Stimulated activated CD4-positive, alpha-beta T cell treated with anti-CD3 and anti-CD28 coated beads, Interleukin-12 subunit alpha, Interleukin-12 subunit beta, amount 100 ng/mL, for 24 hours (primary cell): ENCODE measurements at regions not wholly inside any gene's neighbourhood (a gene's known extent, or its start where the extent isn't known, plus 50 kb on each side); places are given as distances from the start of the nearest gene placed in this dataset.
"Not testable (repeated sequence)": the region's sequence is repeated elsewhere in the genome, so short reads cannot be mapped to it uniquely, and the experiment has no call there.

ENCODE experiments used
- DNase-seq, 2 experiments: peaks; one replicate each; pipeline ENCODE4 v3.0.0-alpha.2; 2020; ENCODE audit warnings: low read depth in 2 of 2

DNA sequence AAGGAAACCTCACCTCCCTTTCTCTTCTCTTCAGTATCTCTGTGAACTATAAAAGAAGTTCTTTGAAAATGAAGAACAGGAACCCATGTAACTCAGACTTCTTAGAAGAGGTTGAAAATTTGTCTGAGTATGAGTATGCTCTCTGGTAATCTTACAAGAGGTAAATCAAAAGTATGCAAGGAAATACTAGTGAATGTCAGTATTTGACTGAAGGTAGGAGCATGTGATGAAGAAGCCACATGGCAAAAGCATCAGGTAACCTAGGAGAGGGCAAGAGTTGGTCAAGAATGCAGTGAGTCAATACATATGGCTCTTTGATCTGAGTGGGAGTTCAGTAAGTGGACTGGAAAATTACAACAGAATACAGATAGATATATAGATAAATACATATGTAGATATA is 133.0 kb upstream of the NECTIN3 start:
- DNase-seq, result no peak

GRCh38 chr3:110940055-110940454 is 131.6 kb upstream of the NECTIN3 start:
- no peak for DNase-seq

DNA sequence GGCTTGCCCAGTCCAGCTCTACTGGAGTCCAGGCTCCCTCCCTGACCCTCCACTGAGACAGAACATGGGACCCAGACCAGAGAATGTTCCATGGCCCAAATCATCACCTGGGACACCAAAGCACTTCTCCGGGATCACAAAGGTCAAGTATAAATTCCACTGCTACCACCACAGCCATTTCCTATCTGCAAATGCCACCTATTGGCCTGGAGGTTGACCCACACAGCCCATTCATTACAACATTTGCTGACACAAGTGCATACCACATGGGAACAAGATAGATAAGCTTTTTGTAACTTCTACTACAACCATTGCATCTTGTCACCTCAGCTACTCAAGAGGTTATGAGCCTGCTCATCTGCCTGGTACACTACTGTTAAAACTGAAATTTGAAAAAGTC is 126.8 kb upstream of the NECTIN3 start:
- DNase-seq, result no peak

GRCh38 chr3:110946810-110947209 is 124.8 kb upstream of the NECTIN3 start:
- DNase-seq, result no peak

DNA sequence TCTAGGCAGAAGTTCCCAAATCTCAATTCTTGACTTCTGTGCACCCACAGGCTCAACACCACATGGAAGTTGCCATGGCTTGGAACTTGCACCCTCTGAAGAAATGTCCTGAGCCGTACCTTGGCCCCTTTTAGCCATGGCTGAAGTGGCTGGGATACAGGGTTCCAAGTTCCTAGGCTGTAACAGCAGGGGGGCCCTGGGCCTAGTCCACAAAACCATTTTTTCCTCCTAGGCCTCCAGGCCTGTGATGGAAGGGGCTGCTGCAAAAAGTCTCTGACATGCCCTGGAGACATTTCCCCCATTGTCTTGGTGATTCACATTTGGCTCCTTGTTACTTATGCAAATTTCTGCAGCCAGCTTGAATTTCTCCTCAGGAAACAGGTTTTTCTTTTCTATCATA is 122.4 kb upstream of the NECTIN3 start:
- DNase-seq, result not testable (repeated sequence)

- no peak for DNase-seq
These were observed 116.2 kb upstream of the NECTIN3 start for GRCh38 chr3:110955301-110955880.

GRCh38 chr3:110956081-110956480 is 115.5 kb upstream of the NECTIN3 start:
- no peak for DNase-seq

DNA sequence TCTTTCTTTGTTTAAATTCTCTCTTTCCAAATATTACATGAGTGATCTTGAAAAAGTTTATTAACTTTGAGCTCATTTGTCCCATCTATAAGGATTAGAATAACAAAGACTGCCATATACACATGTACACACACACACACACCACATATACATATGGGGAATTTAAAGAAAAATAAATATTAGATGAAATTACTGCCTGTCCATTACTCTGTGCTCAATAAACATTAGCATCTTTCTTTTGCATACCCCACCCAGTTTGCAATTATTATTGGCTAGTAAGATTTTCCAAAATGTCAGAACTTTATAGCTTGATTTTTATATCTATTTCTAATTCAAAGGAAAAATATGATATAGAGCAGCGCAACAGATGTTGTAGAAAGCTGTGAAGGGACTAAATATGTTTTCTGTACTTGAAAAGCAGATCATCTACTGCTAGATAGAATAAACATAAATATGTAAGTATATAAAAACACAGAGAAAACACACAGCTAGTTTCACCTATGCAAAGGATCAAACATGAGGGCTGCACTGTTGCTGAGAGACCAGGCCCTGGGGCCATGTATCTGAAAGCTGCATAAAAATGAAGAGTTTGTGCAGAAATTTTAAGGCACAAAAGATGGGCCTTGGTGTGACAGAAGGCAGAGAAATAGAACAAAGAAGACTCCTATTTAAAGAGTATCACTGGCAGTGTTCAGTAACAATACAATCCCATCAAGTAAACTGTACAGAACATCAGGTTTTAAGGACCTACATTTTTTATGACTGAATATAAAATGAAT is 114.2 kb upstream of the NECTIN3 start:
- DNase-seq, result no peak

DNA sequence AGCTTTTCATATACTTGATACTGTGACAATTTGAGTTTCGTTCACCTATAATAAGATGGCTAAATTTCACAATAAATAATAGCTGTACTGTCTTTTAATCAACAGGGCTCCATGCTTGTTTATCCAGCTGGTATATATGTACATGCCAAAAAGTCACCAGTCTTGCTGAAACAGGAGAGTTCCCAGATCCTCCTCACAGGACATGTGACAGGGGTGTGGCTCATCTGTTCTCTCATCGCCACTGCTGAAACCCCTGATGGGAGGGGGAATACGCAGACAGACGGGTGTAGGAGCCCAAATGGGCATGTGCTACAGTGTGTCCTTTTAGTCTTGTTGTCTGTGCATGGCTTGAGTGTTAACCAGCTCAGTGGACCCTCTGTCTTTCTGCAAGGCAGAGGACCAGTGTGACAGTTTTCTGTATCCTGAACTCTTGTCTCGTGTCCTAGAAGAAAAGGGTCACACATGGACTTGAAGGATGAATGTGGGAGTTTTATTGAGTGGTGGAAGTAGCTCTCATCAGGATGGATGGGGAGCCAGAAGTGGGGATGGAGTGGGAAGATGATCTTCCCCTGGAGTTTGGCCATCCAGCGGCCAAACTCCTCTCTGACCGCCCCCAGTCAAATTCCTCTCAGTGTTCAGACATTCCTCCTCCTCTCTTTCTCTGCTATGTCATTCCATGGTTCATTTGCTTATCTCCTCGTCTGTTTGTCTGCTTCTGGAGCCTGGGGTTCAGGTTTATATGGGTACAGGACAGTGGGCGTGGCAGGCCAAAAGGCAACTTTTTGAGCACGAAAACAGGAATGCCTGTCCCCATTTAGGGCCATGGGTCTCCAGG is 113.1 kb upstream of the NECTIN3 start:
- DNase-seq, result no peak

DNA sequence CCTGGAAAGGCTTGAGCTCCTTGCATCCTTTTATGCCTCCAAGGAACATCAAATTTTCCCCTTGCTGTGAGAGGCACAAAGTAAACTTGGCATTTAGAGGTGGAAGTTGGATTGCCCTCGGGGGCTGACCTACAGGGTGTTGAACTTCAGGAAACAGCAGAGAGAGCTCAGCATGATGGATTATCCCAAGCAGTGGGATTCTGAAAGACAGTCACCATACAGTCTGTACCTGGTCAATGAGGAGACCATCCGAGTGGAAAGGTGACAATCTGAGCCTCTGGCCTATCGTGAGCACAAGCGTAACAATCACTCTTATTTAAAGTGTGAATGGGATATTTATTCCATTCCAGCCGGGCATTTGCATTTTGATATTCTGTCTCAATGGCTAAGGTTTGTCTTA is 105.6 kb upstream of the NECTIN3 start:
- DNase-seq, result no peak

DNA sequence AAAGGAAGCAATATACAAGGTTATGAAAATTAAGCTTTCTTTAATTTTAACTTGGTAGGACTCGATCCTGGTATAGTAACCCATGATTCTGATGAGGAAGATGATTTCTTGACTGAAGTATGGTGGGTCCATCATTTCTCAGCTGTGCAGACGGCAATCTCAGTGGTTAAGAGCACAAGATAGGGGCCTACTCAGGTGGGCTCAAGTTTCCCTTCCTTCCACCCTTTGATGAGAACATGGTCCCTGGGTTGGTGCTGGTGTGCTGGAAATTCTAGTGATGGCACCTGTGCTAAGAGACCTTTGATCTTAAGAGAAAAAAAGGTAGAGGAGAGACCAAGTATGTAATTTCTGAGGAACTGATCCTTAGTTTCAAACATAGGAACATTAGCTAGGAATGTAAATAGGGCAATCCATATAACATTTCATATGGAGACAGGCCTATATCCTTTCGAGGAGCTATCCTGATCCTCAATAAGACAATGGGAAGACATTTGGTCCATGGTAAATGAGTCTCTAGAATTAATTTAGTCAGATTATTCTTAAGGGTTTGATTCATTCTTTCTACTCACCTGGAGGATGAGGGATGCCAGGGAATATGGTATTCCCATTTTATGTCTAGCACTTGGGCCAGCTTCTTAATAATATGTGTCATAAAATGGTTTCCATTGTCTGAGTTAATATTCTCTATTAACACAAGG is 104.5 kb upstream of the NECTIN3 start:
- DNase-seq, result no peak

GRCh38 chr3:110968076-110968475 is 103.5 kb upstream of the NECTIN3 start:
- no peak for DNase-seq

DNA sequence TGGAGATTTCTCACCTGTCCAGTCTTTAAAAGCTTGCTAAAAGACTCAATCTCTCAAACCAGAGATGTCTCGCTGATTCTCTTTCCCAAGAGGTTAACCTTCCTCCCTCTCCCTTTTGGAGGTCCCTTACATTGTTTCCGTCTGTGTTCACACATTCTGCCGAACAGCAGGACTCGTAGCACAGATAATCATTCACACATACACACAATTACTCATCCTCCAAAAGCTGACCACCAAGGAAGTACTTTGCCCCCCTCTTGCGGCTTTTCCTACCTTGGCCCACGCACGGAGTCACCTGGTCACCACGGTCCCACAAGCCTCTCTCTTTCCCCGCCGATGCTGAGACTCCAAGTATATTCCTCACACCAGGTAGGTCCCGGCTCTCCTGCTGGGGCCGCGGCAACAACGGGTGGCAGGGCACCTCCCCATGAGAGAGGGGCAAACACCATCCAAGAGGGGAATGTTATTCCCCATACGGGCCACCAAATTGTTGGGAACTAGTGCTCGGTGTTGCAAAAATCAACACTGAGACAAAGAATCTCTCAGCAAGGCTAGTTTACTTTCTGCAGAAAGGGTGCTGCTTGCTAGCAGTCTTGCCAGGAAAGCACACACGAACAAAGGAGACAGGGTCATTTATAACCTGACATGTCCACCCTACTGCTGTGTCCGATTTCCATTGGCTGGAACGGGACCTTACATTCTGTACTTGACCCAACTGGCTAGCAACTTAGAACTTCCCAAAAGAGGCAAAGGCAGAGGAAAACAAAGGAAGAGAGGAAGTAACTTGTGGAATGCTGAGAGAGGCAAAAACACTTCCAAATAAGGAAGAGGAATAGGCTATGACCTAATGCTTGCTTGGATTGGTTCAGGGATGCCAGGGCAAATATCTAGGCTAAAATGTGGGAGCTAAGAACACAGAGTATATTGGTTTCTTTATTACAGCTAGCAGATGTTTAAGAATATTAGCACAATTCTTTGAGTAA is 102.1 kb upstream of the NECTIN3 start:
- DNase-seq, result no peak

DNA sequence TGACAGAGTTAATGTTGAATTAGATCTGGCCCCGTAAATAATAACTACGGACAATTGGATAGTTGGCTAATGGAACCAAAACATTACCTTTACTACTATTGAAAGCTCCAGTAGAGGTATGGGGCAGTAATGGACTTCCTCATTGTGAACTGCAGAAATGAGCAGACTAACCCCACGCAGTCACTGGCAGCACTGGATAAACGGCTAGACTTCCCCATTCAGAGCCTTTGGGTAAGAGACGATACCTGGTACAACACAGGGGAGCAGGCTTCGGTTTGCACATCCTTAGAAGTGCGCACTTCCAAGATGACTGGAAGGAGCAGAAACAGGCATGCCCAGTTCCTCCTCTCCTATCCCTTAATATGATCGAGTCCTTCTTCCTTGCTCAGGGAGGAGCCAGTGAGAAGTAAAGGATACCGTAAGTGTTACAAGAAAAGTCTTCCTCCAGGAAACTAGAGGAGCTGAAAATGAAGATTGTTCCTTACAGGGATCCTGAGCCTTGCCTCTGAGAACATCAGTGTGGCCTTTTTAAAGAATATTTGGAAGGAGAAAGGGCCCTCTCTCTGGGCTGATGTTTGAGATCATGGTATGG is 100.5 kb upstream of the NECTIN3 start:
- no peak for DNase-seq

GRCh38 chr3:110973263-110973895 is 98.2 kb upstream of the NECTIN3 start:
- no peak for DNase-seq

DNA sequence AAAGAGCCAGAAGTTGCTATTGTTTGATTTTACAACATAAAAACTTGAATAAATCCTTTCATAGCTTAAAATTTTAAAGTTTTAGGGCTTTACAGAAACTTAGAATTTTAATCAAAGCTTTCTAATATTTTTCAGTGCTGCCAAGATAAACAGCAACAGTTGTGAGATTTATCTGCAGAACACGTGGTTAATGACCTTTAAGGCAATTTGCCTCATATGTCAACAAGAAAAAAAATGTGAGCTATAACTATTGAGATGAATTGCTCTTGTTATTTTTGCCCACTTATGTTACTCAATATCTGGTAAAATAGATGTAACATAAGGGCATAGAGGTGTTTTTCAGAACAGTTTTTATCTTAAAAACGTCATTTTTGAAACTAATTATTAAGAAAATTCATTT is 96.7 kb upstream of the NECTIN3 start:
- no peak for DNase-seq

DNA sequence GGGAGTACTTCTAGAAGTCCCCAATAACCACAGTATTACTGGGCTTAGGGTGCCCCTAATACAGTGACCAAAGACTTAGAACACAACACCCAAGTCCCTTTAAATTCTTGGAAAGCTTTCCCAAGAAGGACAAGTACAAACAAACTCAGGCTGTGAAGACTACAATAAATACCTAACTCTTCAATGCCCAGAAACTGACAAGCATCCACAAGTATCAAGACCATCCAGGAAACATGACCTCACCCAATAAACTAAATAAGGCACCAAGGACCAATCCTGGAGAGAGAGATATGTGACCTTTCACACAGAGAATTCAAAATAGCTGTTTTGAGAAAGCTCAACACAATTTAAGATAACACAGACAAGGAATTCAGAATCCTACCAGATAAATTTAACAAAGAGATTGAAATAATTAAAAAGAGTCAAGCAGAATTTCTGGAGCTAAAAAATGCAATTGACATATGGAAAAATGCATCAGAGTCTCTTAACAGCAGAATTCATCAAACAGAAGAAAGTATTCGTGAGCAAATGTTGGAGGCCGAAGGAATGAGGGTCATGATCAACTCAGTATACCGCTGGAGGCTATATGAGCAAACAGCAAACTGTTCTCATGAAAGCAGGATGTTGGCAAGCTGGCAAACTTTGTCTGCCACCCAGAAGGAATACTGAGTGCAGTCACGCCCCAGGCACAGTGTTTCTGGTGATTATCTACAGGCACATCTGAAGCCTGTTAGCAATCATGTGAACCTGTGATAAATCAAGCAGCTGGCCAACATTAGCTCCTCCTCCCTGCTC is 87.0 kb upstream of the NECTIN3 start:
- DNase-seq, result no peak

DNA sequence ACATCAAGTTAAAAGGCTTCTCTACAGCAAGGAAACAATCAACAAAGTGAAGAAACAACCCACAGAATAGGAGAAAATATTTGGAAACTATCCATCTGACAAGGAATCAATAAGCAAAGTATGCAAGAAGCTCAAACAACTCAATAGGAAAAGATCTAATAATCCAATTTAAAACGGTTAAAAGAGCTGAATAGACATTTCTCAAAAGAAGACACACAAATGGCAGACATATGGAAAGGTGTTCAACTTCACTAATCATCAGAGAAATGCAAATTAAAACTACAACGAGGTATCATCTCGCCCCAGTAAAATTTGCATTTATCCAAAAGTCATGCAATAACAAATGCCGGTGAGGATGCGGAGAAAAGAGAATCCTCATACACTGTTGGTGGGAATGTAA is 82.2 kb upstream of the NECTIN3 start:
- no peak for DNase-seq
